Dermis microvascular lymphatic vessel endothelial cell (primary cell): ENCODE measurements at regions not wholly inside any gene's neighbourhood (a gene's known extent, or its start where the extent isn't known, plus 50 kb on each side); places are given as distances from the start of the nearest gene placed in this dataset.
A peak's percentile ranks its signal among the peaks of the same experiment; 100 is the strongest.

Experiments used
- DNase-seq, 2 donors: peaks; one replicate each; pipeline versions ENCODE4 v3.0.0 to v3.0.0-alpha.2; 2010; ENCODE audit warnings: low read depth in 2 of 2

DNA sequence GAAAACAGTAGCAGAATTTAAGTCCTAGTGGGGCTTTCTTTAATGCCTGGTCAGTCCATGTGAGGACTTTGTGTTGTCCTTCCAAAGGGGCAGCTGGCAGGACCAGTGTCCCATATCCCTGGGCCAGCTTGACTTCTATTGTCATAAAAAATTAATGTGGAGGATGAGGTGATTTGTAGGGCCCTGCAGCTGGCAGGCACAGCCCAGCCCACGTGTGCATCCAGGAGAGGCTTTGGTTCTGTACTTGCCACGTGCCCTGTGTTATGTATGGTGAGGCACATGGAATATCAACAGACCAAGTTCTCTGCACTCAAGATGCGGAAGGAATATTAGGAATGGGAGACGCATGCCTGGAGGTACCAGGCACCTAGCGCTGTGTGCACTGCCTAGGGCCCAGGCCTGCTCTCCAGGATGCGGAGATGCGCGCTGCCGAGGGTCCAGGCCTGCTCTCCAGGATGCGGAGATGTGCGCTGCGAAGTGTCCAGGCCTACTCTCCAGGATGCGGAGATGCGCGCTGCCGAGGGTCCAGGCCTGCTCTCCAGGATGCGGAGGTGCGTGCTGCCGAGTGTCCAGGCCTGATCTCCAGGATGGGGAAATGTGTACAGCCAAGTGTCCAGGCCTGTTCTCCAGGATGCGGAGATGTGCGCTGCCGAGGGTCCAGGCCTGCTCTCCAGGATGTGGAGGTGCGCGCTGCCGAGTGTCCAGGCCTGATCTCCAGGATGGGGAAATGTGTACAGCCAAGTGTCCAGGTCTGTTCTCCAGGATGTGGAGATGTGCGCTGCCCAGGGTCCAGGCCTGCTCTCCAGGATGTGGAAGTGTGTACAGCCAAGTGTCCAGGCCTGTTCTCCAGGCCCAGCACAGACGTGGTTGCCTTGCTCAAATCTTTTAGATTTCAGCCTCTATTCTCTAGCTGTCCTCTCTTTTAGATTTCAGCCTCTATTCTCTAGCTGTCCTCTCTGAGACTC lies 183.3 kb upstream of the ROPN1 start:
- no peak for DNase-seq

GRCh38 chr3:124177071-124177470 lies 185.1 kb upstream of the ROPN1 start:
- no peak for DNase-seq

DNA sequence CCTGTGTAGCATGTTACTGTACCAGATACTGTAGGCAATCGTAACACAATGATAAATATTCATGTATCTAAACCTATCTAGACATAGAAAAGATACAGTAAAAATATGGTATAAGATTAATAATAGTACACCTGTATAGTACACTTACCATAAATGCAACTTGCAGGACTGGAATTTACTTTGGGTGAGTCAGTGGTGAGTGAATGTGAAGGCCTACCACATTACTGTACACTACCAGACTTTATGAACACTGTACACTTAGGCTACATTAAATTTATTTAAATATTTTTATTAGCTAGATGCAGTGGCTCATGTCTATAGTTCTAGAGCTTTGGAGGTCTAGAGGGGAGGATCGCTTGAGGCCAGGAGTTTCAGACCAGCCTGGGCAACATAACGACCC lies 186.6 kb upstream of the ROPN1 start:
- no peak for DNase-seq

DNA sequence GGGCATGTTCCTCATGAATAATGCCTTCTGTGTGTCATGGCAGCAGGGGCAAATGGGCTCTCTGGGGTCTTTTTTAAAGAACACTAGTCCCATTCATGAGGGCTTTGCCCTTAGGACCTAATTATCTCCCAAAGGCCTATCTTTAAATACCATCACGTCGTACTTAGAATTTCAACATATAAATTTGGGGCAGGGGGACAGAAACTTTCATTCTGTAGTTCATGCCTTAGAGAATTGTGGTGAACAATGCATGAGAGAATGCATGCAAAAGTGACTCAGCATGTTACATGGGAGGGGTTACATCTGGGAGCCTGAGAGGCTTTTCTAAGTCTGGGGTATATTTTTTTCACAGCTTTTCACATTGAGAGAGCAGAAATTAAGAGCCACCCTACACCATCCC lies 208.5 kb upstream of the ROPN1 start:
- DNase-seq = no peak

GRCh38 chr3:124201226-124201625 lies 209.3 kb upstream of the ROPN1 start:
- DNase-seq = no peak

DNA sequence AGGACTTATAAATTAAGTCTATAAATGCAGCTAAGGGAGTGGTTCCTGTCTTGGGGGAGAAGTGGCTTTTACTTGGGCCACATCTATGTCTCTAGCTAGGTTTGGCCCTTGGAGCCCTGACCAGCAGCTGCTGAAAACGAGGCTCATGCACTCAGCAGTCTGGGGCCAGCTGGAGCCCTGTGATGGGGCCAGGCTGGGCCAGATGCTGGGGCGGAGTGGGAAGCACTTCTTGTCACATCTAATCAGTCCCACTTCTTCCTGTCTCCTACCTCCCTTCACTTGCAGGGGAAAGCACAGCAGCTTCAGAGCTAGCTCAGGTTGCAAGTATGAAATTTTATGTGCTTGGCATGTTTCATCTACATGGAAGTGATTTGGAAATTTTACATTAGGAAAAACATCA lies 209.9 kb upstream of the ROPN1 start:
- no peak for DNase-seq

- no peak for DNase-seq
Measured at GRCh38 chr3:124202754-124203153, 210.8 kb upstream of the ROPN1 start.

GRCh38 chr3:124203292-124203691 lies 211.4 kb upstream of the ROPN1 start:
- no peak for DNase-seq

- DNase-seq = no peak
Measured at GRCh38 chr3:124206225-124207055, 214.5 kb upstream of the ROPN1 start.

- DNase-seq = no peak
Measured at GRCh38 chr3:124207077-124207476, 215.2 kb upstream of the ROPN1 start.

DNA sequence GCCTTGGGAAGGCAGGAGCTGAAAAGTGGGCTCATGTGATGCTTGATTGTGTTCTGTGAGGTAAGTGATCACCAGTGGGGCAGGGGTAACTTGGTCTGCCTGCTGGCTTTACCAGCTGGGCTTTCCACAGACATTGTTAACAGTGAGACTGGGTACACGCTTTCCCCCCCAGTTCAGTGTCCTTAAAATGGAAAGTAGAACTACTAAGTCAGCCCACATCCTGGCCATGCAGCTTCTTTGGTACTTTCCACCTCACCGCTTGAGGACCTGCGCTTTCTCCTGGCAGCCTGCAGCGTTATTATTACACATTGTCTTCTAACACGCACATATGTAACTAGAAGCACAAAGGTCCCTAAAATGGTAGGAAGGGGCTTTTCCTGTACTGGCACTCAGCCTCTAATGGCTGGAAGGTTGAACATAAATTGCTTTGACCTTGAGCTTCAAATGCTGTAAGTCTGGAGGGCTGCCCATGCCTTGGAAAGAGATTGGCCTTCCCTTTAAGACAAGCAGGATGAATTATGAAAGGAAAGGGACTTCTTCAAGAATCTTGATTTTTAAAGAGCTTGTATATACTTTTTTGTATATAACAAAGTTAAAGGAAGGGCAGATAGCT lies 216.1 kb upstream of the ROPN1 start:
- DNase-seq = no peak

DNA sequence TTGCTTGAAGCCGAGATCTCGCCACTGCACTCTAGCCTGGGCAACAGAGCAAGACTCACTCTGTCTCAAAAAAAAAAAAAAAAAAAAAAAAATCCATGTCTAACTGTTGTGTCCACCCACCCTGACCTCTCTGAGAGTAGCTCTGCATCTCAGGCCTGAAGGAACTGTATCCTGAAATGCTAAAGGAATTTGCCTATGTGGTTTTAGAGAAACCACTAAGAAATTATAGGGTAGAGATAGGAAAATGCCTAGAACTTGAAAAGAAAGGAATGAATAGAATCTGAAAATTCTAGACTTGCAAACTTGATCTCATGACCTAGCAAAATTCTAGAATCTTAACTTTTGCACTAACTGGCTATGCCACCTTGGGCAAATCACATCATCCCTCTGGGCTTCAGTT lies 217.5 kb upstream of the ROPN1 start:
- DNase-seq = no peak

DNA sequence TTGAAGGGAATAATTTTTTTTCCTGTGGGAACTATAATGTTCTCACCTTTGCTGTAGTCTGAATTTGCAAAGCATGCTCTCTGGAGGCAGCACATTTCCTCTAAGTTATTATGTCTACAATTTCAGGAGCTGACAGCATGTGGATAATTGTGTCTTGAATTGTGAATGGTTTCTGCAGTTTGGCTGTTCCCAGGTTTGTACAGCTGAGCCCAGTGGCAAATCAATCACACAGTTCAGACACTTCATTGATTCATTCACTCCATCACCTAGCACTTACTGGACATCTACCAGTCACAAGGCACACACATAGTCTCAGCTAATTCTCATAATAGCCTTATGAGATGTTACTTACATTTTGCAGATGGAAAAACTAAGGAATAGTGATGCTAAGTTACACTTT lies 219.0 kb upstream of the ROPN1 start:
- DNase-seq = no peak

GRCh38 chr3:124213641-124214040 lies 221.7 kb upstream of the ROPN1 start:
- DNase-seq = no peak

DNA sequence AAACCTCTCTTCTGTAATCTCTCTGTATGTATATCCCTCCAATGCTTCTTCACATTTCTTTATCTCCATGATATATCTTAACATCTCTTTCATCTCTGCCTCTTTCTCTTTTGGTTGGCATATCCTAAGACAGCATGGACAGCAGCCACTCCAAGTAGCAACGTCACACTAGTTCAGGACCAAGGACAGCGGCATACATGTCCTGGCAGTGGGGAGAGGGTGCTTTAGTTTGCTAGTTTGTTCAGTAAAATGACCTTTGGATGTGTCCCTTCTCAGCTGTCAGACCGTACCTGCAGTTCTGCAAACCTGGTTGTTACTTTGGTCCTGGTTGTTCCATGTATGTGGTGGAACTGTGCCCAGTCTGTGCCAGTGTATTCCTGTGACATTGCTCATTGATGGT lies 225.6 kb upstream of the ROPN1 start:
- peak; percentile 51 to 80 for DNase-seq

- DNase-seq = peak in 1 of 2 donors; percentile 36
Measured at GRCh38 chr3:124221422-124221821, 229.5 kb upstream of the ROPN1 start.

- no peak for DNase-seq
Measured at GRCh38 chr3:124223853-124224252, 231.9 kb upstream of the ROPN1 start.

DNA sequence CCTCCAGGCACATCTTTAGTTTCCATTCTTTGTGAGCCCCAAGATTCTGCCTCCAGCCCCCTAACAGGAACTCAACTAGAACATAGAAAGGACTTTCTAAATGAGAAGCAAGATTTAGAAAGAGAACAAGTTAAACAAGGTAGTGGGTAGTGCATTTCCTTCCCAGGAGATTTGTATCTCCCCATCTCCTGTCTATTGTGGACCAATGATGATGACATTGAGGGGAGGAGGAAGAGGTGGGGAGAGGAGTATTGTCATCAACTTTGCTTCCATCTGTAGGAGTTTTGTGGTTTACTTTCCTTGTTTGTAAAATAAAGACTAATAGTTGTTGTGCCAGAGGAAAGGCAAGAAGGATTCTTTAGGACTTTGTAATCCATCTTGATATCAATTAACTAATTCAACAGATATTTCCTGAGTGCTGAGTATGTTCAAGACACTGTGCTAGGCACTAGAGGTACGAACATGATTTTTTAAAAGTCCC lies 235.3 kb upstream of the ROPN1 start:
- no peak for DNase-seq

- DNase-seq = peak in 1 of 2 donors; percentile 22
Measured at GRCh38 chr3:124229420-124229819, 237.5 kb upstream of the ROPN1 start.

DNA sequence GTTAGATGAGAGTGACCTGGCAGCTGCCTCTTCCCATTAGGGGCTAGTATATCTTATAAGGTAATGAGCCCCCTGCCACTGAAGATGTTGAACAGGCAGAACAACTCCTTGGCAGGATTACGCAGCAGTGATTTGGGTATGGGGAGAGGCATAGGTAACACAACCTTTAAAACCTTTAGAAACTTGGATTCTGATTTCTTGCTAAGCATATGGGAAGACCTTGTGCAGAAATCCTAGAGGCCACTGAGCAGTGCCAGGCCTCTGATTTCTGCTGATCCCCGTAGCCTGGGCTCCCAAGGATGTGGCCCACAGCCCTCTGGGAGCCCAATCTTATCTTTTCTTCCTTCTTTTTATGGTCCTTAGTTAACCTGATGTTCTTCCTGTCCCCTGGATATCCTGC lies 237.9 kb upstream of the ROPN1 start:
- DNase-seq = no peak

- DNase-seq = no peak
Measured at GRCh38 chr3:124230432-124230831, 238.5 kb upstream of the ROPN1 start.

- DNase-seq = no peak
Measured at GRCh38 chr3:124230998-124231397, 239.1 kb upstream of the ROPN1 start.
